Dermis blood vessel endothelial cell (primary cell): ENCODE measurements at regions not wholly inside any gene's neighbourhood (a gene's known extent, or its start where the extent isn't known, plus 50 kb on each side); places are given as distances from the start of the nearest gene placed in this dataset.

Experiments used
- DNase-seq: peaks from one replicate; pipeline ENCODE4 v3.0.0; 2010

DNA sequence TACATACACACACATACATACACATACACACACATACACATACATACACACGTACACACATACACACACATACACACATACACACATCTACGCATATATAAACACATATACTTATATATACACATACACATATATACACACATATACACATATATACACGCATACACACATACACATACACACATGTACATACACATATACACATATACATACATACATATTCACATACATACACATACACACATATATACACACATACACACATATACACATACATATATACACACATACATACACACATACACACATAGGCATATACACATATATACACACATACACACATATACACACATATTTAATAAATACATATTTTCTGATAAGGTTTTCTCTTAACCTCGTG is 324.0 kb downstream of the RPS6KC1 start:
- DNase-seq, result no peak

DNA sequence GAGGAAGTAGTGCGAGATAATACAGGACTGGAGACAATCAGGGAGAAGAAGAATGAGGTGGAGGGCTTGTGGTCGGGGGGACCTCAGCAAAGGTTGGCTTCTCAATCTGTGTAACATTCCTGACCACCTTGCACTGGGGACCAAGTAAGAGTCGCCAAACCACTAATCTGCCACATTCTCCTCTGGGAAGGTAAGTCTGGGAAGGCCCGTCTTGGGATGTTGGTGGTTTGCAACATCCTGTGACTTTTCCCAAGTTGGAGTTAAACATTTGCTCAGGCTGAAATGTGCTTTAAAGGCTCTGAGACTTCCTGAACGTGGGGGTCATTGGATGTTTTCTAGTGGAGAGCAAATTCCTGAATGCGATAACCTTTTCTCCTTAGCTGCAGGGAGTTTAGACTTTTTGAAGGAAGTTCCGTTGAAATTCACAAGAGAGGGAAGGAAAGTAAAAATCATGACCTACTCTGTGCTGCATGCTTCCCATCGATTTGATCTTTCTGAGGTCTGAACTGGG is 325.9 kb downstream of the RPS6KC1 start:
- DNase-seq, result no peak

DNA sequence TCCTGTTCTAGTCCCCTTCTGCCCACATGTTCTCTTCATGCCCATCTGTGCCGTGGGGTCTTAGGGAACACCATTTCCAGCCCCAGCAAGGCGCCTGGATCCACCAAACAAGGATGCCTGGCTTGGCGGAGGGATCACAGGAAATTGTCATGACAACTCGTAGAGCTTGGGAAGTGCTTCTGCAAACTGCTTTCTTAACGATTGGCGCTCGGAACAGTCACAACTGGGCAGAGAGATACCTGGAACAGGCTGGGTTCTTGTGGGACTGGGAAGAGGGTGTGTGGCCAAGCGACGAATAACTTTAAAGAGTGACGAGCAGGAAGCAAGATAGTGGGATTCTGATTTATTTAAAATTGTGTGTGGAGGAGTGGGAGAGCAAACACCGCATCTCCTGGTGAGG is 329.8 kb downstream of the RPS6KC1 start:
- no peak for DNase-seq

DNA sequence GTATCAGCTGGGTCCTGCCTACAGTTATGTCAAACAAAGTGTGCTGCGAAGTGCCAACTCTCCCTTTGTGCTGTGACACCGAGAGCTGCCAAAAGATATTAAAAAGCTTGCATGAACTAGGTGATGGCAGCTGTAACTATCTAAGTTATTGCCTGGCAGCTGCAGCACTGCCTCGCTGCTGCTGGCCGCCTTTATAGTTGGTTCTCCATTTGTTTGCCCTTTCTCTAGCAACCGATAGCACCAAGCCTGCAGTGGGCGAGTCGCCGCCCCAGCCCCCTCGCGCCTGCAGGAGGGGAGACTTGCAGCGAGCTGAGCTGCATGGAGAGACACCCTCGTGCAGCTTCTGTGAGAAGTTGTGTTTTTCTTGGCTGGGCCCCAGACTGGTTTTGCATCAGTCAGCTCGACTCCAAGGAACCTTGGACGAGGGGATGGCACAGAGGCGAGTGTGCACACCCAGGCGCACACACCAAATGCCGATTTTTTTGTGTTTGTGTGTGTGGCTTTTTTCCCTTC is 330.6 kb downstream of the RPS6KC1 start:
- no peak for DNase-seq

DNA sequence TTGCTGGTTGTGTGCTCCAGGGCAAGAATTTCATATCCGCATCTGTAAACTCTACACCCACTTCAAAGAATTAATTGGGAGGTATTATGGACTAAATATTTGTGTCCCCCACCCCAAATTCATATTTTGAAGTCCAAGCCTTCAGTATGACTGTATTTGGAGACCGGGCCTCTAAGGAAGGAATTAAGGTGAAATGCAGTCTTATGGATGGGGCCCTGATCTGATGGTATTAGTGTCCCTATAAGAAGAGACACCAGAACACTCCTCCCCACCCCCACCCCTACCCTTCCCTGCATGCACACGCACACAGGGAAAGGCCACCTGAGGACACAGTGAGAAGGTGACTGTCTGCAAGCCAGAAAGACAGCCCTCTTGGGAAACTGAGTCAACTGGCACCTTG is 332.4 kb downstream of the RPS6KC1 start:
- no peak for DNase-seq

DNA sequence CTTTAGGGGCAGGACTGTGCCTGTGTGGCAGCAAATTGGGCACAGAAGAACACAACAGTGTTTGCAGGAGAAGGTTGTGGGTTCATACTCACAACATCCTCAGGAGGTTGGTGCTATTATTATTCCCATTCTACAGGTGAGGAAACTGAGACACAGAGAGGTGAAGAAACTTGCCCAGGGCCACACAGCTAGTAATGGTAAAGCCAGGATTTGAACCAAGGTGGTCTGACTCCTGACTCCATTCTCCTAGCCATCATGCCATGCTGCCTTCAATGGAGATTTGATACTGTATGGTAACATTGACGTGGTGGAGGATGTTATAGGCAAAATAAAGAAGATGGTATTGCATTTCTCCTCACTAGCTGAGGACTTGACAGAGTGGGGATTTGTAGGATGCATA is 334.2 kb downstream of the RPS6KC1 start:
- DNase-seq, result no peak

DNA sequence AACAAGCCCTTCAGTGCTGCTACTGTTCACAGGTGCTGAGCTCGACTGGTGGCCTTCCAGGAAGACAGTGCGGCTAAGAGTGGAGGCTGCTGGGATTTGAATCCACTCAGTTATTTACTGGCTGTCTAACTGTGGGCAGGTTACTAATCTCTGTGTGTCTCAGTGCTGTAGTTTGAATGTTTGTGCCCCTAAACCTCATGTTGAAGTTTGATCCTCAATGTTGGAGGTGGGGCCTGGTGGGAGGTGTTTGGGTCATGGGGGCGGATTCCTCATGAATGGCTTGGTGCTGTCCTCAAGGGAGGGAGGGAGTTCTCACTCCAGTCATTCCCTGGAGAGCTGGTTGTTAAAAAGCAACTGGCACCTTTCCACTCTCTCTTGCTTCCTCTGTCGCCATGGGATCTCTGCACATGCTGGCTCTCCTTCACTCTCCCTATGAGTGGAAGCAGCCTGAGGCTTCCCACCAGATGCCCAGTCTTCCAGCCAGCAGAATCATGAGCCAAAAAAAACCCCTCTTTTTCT is 334.8 kb downstream of the RPS6KC1 start:
- DNase-seq, result no peak

DNA sequence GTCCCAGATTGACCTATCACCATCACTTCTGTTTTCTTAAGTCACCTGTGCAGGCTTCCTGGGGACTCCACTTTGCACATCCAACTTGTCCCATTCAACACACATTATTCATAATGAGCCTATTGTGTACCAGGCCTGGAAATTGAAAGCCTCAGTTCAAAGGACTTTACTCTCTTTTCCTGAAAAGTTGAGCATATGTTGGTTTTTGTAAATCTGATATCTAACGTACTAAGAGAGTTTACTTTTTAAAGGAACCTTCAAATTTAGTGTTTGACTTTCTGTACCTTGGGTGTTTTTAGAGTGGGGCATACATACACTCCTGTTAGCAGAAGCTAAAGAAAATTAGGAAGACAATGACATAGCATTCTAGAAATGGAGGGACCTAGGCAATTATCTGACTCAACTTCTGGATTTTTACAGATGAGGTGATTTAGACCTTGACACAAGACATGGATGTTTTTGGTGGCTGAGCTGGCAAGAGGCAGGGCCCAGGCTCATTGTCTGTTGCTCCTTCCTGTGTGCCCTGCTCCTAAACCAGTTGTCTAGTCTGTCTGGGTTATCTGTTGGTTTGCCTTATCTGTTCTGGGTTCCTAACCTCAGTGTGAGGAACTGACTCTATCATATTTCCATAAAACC is 336.5 kb downstream of the RPS6KC1 start:
- no peak for DNase-seq

DNA sequence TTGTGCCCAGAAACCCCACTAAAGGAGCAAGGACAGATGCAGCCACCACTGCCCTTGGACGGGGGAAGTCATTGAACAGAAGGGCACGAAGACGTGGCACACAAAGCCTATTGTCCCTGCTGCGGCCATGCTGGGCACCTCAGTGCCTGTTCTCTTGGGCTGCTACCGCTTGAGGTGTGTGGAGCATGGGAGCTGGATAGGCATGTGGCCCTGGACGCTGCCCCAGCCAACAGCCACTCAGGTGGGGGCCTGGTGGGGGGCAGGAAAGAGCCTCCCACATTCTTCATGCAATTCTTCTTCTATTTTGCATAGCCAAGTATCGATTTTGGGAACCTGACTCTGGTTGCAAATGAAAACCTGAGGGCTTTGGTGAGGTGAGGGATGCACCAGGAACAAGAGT is 337.2 kb downstream of the RPS6KC1 start:
- no peak for DNase-seq

DNA sequence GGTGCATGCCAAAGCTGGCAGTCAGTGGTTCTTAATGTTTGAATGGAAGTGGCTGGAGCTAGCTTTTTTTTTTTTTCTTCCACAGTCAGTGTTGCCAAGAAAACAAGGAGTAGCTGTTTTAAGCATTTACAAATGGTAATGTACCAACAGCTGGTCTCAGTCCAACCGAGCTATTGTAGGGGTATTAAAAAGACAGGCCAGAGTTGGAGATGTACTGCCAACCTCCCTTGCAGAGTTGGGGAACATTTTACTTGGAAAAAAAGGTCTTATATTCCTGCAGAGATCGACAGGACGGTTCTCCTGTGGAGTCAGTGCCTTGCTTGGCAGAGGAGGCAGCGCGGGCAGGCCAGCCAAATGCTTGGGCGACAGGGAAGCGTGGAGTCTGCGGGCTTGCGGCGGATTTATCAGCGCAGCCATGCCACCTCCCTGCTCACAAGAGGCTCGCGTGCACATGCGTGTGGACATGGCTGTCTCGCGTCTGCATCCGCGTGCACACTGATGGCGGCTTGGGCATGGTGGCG is 338.1 kb downstream of the RPS6KC1 start:
- no peak for DNase-seq

DNA sequence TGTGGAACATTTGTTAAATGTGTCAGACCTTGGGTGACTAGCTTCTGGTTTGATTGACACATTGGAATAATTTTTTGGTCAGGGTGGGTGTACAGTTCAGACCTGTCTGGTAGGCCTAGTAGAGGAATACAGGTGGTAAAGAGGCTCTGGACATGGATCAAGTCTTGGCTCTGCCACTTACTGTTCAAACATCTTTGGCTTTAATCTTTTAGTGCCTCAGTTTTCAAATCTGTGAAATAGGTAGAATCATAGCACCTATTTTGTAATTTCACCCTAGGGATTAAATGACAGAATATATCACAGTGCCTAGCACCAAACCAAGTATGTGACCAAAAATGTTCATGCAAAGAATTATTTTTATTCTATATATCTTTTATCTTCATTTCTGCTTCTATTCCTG is 340.4 kb downstream of the RPS6KC1 start:
- DNase-seq, result no peak

DNA sequence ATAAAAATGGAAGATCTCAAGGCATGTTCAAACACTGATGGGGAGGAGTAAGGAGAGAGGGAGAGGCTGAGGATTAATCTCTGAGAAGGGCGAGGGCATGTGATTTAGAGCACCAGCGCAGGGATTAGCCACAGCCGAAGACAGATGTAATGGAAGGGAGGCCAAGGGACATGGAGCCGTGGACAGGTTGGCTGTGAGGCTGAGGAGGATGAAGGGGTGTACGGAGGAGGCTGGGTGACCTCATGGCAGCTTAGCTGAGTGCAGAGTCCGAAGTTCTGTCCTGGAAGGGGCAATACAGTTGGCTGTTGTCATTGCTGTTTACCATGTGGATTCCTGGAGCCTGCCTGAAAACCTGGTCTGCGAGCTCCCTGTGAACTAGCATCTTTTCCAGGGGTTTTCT is 342.8 kb downstream of the RPS6KC1 start:
- DNase-seq, result no peak

DNA sequence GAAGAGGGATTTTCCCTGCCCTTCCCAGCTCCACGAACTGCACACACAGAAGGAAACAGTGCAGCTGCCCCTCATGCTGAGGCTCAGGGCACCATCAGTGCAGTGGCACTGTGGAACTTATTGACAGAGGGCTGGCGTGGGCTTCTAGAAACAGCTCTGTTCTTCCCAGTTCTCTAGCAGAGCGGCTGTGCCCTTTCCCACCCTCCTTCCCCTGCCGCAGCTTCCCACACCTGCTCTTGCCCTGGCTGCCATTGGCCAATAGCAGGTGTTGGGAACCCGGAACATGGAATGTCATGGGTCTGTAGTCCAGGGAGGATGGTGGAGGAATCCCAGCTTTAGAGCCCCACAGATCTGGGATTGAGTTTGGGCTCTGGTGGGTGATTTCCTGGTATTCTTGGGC is 343.8 kb downstream of the RPS6KC1 start:
- no peak for DNase-seq

DNA sequence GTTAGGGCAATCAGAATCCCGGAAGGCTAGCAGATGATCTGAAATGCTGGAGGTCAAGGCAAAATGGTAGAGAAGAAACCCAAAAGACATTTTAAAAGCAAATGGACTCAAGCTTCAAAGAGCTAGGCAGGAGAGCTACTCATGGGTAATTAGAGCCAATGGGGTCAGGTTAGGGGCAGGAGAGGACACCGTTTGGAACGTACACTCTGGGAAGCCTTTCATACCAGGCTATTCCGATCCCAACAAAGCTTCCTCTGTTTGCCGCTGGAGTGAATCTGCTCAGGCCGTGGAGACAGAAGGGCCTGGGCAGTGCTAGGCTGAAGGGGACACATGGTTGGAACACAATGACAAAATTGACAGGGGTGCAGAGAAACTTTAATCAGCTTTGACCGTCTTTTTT is 346.6 kb downstream of the RPS6KC1 start:
- DNase-seq, result no peak

DNA sequence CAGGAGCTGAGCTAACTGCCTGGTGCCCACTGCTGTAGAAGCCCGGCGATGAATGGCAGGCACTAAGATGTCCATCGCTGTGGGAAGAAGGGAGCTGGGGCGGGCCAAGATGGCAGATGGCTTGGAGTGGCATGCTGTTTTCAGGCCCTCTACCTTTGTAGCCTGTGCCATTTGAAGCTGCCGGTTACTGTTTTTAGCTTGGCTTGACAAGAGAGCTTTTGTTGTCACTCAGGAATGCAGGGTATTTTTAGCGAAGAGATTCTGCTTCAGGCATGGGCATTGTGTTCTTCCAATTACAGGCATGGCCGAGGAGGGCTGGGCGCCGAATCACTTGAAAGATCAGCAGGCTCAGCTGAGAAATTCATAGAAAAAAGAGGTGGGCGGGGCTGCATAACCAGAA is 348.7 kb downstream of the RPS6KC1 start:
- DNase-seq, result no peak

DNA sequence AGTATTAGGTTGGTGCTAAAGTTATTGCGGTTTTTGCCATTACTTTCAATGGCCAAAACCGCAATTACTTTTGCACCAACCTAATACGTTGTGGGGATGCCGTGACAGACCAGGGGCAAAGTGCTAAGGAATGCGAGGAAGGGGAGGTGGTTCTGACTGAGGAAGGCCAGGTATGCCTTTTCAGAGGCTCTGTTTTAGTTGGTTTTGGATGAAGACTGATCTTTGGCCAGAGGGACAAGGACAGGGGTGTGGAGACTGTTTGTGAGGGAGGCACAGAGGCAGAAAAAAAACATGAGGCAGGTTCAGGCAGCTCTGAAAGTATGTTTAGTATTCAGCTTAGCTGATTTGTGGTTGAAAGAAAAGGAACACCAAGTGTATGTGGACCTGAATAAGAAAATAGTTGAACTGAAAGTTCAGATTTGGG is 358.2 kb downstream of the RPS6KC1 start:
- DNase-seq, result no peak

DNA sequence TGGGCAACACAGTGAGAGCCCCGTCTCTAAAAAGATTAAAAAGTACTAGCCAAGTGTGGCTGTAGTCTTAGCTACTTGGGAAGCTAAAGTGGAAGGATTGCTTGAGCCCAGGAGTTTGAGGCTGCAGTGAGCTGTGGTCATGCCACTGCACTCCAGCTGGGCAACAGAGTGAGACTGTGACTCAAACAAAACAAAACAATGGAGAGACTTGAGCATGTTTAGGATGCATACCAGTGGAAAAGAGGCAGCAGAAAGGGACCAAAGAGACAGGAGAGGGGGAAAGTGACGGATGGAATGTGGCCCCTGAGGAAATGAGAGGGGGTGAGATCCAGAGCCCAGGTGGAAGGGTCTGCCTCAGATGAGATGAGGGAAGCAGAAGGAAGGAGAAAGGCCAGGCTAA is 358.9 kb downstream of the RPS6KC1 start:
- no peak for DNase-seq

DNA sequence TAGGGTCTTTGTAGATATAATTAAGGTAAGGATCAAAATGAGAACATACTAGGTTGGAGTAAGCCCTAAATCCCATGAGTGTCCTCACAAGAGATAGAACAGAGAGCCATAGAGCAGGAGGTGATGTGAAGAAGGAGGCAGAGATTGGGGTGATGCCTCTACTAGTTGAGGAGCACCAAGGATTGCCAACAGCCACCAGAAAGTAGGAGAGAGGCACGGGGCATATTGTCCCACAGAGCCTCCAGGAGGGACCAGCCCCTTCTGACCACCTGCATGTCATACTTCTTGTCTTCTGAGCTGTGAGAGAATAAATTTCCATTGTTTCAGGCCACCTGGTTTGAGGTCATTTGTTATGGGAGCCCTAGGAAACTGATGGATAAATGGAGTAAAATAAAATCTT is 363.3 kb downstream of the RPS6KC1 start:
- no peak for DNase-seq

DNA sequence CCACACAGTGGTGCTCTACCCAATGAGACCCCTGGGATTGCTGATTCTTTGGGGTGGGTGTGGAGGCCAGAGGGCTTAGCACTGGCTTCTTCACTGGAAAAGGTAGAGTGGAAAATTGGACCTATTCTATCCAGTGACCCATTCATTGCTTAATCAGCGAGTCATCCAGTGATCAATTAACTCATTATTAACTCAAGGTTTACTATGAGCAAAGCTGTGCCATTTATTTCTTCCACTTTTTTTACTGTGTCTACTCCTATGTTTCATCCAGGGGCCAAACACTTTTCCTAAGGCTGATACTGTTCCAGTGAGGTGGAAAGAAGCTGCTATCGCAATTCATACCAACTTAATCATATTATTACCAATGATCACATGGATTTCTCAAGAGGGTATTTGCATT is 363.9 kb downstream of the RPS6KC1 start:
- DNase-seq, result no peak

DNA sequence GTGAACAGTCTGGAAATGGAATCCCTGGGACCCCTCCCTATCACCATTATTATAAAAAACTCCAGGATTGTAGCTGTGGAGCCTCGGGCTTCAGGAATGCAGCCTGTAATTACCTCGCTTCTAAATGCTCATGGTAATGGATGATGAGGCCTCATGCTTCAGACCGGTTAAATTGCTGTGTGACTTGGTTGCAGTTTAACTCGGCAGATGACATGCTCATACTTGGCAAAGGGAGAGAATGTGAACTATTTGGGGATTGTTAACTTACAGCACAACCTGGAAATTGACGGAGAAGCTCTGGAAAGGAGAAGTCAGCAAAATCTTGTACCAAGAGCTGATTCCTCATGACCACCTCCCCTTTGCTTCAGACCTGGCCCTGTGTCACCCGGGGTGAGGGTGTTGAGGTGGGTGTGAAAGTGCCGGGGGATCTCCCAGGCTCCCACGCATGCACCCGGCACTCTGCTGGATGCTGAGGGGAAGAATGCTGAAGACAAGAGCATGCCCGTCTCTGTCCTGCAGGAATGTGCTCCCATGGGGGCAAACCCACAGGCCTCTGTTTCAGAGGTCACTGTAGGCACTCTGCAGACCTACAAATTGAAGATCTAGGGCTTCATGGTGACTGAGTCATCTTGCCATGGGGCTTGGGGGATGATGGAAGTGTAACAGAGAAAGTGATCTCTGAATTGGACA is 364.8 kb downstream of the RPS6KC1 start:
- DNase-seq, result no peak

DNA sequence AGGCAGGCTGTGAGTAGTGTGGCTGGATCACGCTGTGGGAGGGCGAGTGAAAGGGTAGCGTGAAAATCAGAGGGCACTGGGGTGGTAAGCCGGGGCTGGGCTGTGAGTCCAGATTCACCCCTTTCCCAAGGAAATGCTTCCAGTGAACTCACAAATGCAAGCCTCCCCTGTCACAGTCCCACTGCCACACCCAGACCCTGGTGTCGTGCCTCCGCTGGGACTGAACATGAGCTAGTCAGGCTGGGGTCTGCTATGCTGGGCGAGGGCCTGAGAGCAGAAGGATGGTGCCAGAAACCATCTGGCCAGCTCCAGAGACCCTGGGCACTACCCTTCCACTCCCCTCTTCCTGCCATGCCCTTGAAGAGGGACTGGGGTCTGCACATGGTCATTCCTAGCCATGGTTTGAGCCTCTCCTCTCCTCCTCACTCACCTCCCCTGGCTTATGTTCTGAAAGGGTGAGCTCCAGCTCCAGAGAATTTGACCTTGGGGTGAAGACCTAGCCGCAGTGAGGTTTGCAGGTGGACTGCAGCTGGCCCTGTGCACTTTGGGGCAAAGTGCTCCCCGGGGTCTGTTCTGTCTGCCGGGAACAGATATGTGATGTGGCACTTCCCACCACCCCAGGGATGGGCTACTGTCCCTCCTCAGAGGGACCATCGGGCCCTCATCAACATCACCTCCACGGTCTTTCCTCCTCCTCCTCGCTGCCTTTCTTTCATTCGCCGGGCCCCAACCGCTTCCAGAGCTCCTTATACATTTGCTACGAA is 365.6 kb downstream of the RPS6KC1 start:
- no peak for DNase-seq

DNA sequence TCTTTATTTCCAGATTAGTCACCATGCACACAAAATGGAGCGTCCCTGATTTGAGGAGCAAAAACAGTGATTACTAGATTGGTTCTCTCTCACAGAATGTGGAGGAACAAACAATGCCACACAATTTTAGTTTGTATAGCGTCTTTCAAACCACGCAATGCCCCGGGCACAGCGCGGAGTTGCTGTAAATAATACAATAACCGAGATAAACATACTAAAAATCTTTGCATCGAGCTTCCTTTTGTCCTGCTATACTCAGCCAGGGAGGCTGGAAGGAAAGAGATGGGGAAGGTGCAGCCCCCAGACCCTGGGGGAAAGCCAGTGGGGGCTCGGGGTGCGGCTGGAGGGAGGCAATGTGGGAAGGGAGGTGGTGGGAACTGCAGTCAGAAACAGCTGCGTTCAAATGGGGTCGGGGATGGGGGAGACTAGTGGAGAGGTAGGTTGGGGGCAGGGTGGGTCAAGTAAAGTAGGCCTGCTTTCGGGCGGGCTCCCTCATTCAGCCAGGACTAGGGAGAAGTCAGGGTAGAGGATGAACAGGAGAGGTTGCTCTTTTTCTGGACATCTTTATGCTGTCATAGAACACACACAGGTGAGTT is 366.3 kb downstream of the RPS6KC1 start:
- DNase-seq, result no peak

DNA sequence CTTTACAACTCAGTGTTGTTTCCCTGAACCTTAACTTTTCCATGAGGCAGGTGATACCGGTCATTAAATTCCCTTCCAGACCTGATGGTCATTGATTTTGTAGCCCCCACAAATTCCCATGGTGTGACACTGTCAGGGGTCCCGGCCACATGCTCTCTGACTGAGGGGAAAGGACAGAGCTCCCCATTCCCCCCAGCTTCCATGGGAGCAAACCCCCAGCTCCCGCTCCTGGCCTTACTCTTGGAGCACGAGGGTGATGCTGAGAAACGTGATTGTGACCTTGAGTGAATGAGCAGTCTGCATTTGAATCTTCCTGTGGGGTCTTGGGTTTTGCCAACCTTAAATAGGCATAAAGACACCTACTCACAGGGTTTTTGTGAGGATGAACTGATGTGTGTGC is 366.8 kb downstream of the RPS6KC1 start:
- DNase-seq, result no peak
